Neural cell (in vitro differentiated cells): ENCODE measurements at regions not wholly inside any gene's neighbourhood (a gene's known extent, or its start where the extent isn't known, plus 50 kb on each side); places are given as distances from the start of the nearest gene placed in this dataset.
A peak's percentile ranks its signal among the peaks of the same experiment; 100 is the strongest.

ENCODE experiments used
- H2AFZ ChIP-seq: fragments of 200-600, 300-800 bp; sonication (generic), shearing (Covaris generic); 2 replicates; pipeline ENCODE4 v1.6.0; 2014; ENCODE audit warnings: low read depth, mild to moderate bottlenecking, antibody characterized with exemption, low read length, moderate library complexity
- H3F3A ChIP-seq: fragments of 200-600 bp; shearing (Covaris generic); 2 replicates; pipeline ENCODE4 v1.6.1; 2016; ENCODE audit warnings: mild to moderate bottlenecking, moderate library complexity, mixed read lengths, antibody characterized with exemption, low read length; ENCODE audit not compliant: insufficient read depth, poor library complexity, severe bottlenecking
- H3K27ac ChIP-seq: fragments of 200-600, 300-800 bp; sonication (generic), shearing (Covaris generic); 2 replicates; pipeline ENCODE4 v1.5.1; 2014; ENCODE audit warnings: mild to moderate bottlenecking, low read length, moderate library complexity
- H3K27me3 ChIP-seq: fragments of 300-800, 200-600 bp; sonication (generic), shearing (Covaris generic); 2 replicates; pipeline ENCODE4 v1.6.0; 2014; ENCODE audit warnings: mild to moderate bottlenecking, low read depth, low read length, moderate library complexity; ENCODE audit not compliant: insufficient read depth
- H3K36me3 ChIP-seq: fragments of 300-800, 200-600 bp; sonication (generic), shearing (Covaris generic); 2 replicates; pipeline ENCODE4 v1.5.1; 2014; ENCODE audit warnings: mild to moderate bottlenecking, antibody characterized with exemption, low read length, moderate library complexity; ENCODE audit not compliant: insufficient read depth
- H3K4me2 ChIP-seq: fragments of 300-800, 200-600 bp; sonication (generic), shearing (Covaris generic); 2 replicates; pipeline ENCODE4 v1.6.0; 2014; ENCODE audit warnings: mild to moderate bottlenecking, low read length
- H3K4me3 ChIP-seq: fragments of 300-800, 200-600 bp; sonication (generic), shearing (Covaris generic); 2 replicates; pipeline ENCODE4 v1.5.1; 2014; ENCODE audit warnings: mild to moderate bottlenecking, low read length, moderate library complexity
- H3K79me2 ChIP-seq: fragments of 200-600 bp; shearing (Covaris generic); replicated peaks from 2 replicates; pipeline ENCODE4 v1.6.0; 2014; ENCODE audit warnings: mild to moderate bottlenecking, low read length, moderate library complexity; ENCODE audit not compliant: insufficient read depth
- H3K9ac ChIP-seq: fragments of 300-800, 200-600 bp; sonication (generic), shearing (Covaris generic); 2 replicates; pipeline ENCODE4 v1.6.1; 2016; ENCODE audit warnings: mild to moderate bottlenecking, low read length, mixed read lengths
- H3K9me2 ChIP-seq: fragments of 200-600 bp; shearing (Covaris generic); 2 replicates; pipeline ENCODE4 v1.6.1; 2016; ENCODE audit warnings: mild to moderate bottlenecking, low read length, mixed read lengths; ENCODE audit not compliant: insufficient read depth
- H3K9me3 ChIP-seq: fragments of 200-600, 300-800 bp; sonication (generic), shearing (Covaris generic); 2 replicates; pipeline ENCODE4 v1.6.1; 2016; ENCODE audit warnings: mild to moderate bottlenecking, mixed run types, low read length, moderate library complexity, mixed read lengths
- H4K20me1 ChIP-seq: fragments of 200-600 bp; shearing (Covaris generic); 2 replicates; pipeline ENCODE4 v1.6.1; 2016; ENCODE audit warnings: mild to moderate bottlenecking, mixed run types; ENCODE audit not compliant: insufficient read depth
- CTCF ChIP-seq: fragments of 450-650 bp; IDR thresholded peaks from 2 replicates; pipeline ENCODE4 v1.5.1; 2014; ENCODE audit warnings: antibody characterized with exemption, mild to moderate bottlenecking, moderate library complexity; ENCODE audit not compliant: poor library complexity, severe bottlenecking
- EP300 ChIP-seq: fragments of 450-650 bp; conservative IDR thresholded peaks from 2 replicates; pipeline ENCODE4 v1.6.1; 2014; ENCODE audit warnings: antibody characterized with exemption, mild to moderate bottlenecking, moderate library complexity; ENCODE audit not compliant: poor library complexity, severe bottlenecking
- EZH2 ChIP-seq: fragments of 200-600, 300-800 bp; shearing (Covaris generic), sonication (generic); IDR thresholded peaks from 2 replicates; pipeline ENCODE4 v1.6.1; 2014; ENCODE audit warnings: antibody characterized with exemption, low read length, borderline replicate concordance, mild to moderate bottlenecking; ENCODE audit not compliant: insufficient read depth, poor library complexity, severe bottlenecking
- MXI1 ChIP-seq: fragments of 450-650 bp; conservative IDR thresholded peaks from 2 replicates; pipeline ENCODE4 v1.6.1; 2014; ENCODE audit warnings: antibody characterized with exemption, mild to moderate bottlenecking; ENCODE audit not compliant: poor library complexity, severe bottlenecking
- POLR2AphosphoS5 ChIP-seq: IDR thresholded peaks from 2 replicates; pipeline ENCODE4 v1.6.1; 2012
- RAD21 ChIP-seq: fragments of 450-650 bp; conservative IDR thresholded peaks from 2 replicates; pipeline ENCODE4 v1.6.1; 2014; ENCODE audit warnings: antibody characterized with exemption, mild to moderate bottlenecking, moderate library complexity
- SMC3 ChIP-seq: fragments of 450-650 bp; conservative IDR thresholded peaks from 2 replicates; pipeline ENCODE4 v1.6.1; 2014; ENCODE audit warnings: antibody characterized with exemption, mild to moderate bottlenecking, moderate library complexity; ENCODE audit not compliant: poor library complexity
- TAF1 ChIP-seq: IDR thresholded peaks from 2 replicates; pipeline ENCODE4 v1.6.1; 2012; ENCODE audit warnings: low read depth
- TF ChIP-seq, protein P1 (sequence below): IDR thresholded peaks from 2 replicates; pipeline ENCODE4 v1.6.1; 2012; ENCODE audit warnings: borderline replicate concordance

- TF ChIP-seq, protein P1, sequence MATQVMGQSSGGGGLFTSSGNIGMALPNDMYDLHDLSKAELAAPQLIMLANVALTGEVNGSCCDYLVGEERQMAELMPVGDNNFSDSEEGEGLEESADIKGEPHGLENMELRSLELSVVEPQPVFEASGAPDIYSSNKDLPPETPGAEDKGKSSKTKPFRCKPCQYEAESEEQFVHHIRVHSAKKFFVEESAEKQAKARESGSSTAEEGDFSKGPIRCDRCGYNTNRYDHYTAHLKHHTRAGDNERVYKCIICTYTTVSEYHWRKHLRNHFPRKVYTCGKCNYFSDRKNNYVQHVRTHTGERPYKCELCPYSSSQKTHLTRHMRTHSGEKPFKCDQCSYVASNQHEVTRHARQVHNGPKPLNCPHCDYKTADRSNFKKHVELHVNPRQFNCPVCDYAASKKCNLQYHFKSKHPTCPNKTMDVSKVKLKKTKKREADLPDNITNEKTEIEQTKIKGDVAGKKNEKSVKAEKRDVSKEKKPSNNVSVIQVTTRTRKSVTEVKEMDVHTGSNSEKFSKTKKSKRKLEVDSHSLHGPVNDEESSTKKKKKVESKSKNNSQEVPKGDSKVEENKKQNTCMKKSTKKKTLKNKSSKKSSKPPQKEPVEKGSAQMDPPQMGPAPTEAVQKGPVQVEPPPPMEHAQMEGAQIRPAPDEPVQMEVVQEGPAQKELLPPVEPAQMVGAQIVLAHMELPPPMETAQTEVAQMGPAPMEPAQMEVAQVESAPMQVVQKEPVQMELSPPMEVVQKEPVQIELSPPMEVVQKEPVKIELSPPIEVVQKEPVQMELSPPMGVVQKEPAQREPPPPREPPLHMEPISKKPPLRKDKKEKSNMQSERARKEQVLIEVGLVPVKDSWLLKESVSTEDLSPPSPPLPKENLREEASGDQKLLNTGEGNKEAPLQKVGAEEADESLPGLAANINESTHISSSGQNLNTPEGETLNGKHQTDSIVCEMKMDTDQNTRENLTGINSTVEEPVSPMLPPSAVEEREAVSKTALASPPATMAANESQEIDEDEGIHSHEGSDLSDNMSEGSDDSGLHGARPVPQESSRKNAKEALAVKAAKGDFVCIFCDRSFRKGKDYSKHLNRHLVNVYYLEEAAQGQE: peak; percentile 93
- TF ChIP-seq EP300: peak; percentile 89
These were observed 68.3 kb upstream of the CHD2 start (continued) for GRCh38 chr15:92831655-92832328.

DNA sequence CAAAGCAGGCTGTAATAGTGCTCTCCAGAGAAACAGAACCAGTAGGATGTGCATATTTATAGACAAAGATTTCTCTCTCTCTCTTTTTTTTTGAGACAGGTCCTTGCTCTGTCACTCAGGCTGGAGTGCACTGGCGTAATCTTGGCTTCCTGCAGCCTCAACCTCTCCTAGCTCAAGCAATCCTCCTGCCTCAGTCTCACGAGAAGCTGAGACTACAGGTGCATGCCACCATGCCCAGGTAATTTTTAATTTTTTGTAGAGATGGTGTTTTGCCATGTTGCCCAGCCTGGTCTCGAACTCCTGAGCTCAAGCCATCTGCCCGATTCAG, 67.1 kb upstream of the CHD2 start:
- H4K20me1 ChIP-seq: no peaks in the 10 kb centered on the region
- H3K9me2 ChIP-seq: no peaks in the 10 kb centered on the region
- TF ChIP-seq SMC3 (no peak), MXI1 (no peak), CTCF (no peak), EP300 (no peak), EZH2 (no peak), TAF1 (no peak), POLR2AphosphoS5 (no peak), RAD21 (no peak)
- TF ChIP-seq, protein P1: no peak
- peak overlapping the region; percentile 60 for H3K4me3 ChIP-seq
- peak overlapping the region; percentile 94 for H3K27ac ChIP-seq
- H3K27me3 ChIP-seq: no peaks in the 10 kb centered on the region
- H3K4me2 ChIP-seq: no peak overlapping the region
- peaks cover 5% of the 10 kb centered on the region for H3F3A ChIP-seq
- H3K9me3 ChIP-seq: no peaks in the 10 kb centered on the region
- H3K79me2 ChIP-seq: no peaks in the 10 kb centered on the region
- H3K36me3 ChIP-seq: no peaks in the 10 kb centered on the region
- no peak overlapping the region for H2AFZ ChIP-seq
- H3K9ac ChIP-seq: peak overlapping the region; percentile 69
